ENCODE measurements at regions not wholly inside any gene's neighbourhood (a gene's known extent, or its start where the extent isn't known, plus 50 kb on each side); places are given as distances from the start of the nearest gene placed in this dataset.

DNA sequence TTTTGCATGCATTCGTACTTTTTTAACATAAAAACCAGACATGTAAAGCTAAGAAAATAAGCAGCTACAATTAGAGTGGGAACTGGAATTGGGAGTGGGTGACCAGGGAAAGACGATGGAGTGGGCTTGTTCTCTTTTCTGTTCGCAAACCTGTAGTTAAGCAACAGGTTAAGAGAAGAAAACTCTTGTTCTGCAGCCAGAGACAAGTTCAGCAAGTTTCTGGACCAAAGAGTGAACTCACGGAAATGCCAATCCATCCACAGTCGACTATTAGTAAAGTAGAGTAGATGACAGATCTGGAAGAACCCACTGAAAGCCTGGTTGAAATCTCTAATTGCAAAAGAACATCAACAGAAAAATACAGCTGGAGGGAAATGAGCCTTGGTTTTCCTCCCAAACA, 197.8 kb downstream of the TFAP2A start:
- H3K36me3 ChIP-seq (ENCODE audit: insufficient read depth, low read length, poor library complexity, severe bottlenecking): no peaks in the 10 kb centered on the region
- no peaks in the 10 kb centered on the region for H3K4me1 ChIP-seq (ENCODE audit: insufficient read depth, low read length, poor library complexity, severe bottlenecking)
- H3K27me3 ChIP-seq (replicated peaks; ENCODE audit: insufficient read depth, low read depth, low read length, poor library complexity): no peaks in the 10 kb centered on the region
- intact Hi-C loops (cut with micrococcal nuclease; ENCODE audit: unreplicated experiment): no loop called here
- TF ChIP-seq CTCF (conservative IDR thresholded peaks at IDR 0.05; ENCODE audit: low read depth, low read length): no peak
- TF ChIP-seq EZH2 (IDR thresholded peaks at IDR 0.05; ENCODE audit: borderline replicate concordance, low read depth, low read length, poor library complexity, severe bottlenecking): no peak
- no peaks in the 10 kb centered on the region for H3K9me3 ChIP-seq (ENCODE audit: low read depth, low read length, poor library complexity, severe bottlenecking)
- CTCF ChIA-PET: no interaction called here
- no TSS peak for BruUV-seq (replicated peaks)
- POLR2A ChIA-PET (ENCODE audit: low non-redundant PET): no interaction called here
- H3K4me3 ChIP-seq (ENCODE audit: low read depth, low read length, poor library complexity, severe bottlenecking): no peak overlapping the region
- H3K27ac ChIP-seq (ENCODE audit: low read depth, low read length, poor library complexity, severe bottlenecking): no peak overlapping the region
- no peak for DNase-seq (ENCODE audit: low spot score)

DNA sequence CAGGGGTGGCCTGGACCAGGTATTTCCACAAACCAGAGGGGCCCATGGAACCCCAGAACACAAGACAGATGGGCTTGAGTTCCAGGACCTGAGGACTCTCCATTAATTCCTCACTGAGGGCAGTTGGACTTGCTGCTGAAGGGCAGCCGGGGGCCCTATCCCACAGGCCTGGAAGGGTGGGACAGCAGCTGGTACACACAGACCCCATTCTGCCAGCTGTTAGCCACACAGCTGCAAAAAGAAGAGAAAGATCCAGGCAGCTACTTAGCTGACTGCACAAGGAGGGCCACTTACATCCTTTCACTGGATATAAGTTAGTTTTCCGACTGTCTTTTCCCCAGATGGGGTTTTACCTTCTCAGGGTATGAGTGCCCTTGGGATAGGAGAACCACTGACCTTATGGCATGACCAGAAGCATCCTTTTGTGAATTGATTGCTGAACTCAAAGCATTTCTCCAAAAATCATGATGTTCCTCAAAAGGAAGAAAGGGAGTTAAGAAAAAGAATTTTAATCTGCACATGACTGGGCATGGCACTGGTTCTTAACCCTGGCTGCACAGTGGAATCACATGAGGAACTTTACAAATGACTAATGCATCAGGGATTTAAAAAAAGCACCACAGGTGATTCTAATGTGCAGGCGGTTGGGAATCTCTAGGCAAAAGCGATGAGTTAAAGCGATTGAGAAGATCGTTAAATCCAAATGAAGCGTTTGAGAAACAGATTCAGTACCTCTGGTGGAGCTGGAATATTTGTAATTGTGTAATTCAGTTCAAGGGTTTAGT, 199.4 kb downstream of the TFAP2A start:
- TF ChIP-seq EZH2 (IDR thresholded peaks at IDR 0.05; ENCODE audit: borderline replicate concordance, low read depth, low read length, poor library complexity, severe bottlenecking) (no peak), CTCF (conservative IDR thresholded peaks at IDR 0.05; ENCODE audit: low read depth, low read length) (no peak)
- H3K9me3 ChIP-seq (ENCODE audit: low read depth, low read length, poor library complexity, severe bottlenecking): no peaks in the 10 kb centered on the region
- CTCF ChIA-PET: no interaction called here
- H3K27me3 ChIP-seq (replicated peaks; ENCODE audit: insufficient read depth, low read depth, low read length, poor library complexity): no peaks in the 10 kb centered on the region
- no peaks in the 10 kb centered on the region for H3K36me3 ChIP-seq (ENCODE audit: insufficient read depth, low read length, poor library complexity, severe bottlenecking)
- no peaks in the 10 kb centered on the region for H3K4me1 ChIP-seq (ENCODE audit: insufficient read depth, low read length, poor library complexity, severe bottlenecking)
- BruUV-seq (replicated peaks): no TSS peak
- POLR2A ChIA-PET (ENCODE audit: low non-redundant PET): interaction anchor here (0.6 kb wide), 1 partner anchor 214 kb away, joined by 4 read pairs; no protein-coding TSS in a partner anchor
- no peak overlapping the region for H3K27ac ChIP-seq (ENCODE audit: low read depth, low read length, poor library complexity, severe bottlenecking)
- DNase-seq (ENCODE audit: low spot score): no peak
- intact Hi-C loops (cut with micrococcal nuclease; ENCODE audit: unreplicated experiment): no loop called here
- H3K4me3 ChIP-seq (ENCODE audit: low read depth, low read length, poor library complexity, severe bottlenecking): no peak overlapping the region

- H3K36me3 ChIP-seq (ENCODE audit: insufficient read depth, low read length, poor library complexity, severe bottlenecking): no peaks in the 10 kb centered on the region
- no peak for TF ChIP-seq CTCF (conservative IDR thresholded peaks at IDR 0.05; ENCODE audit: low read depth, low read length)
- no peak for TF ChIP-seq EZH2 (IDR thresholded peaks at IDR 0.05; ENCODE audit: borderline replicate concordance, low read depth, low read length, poor library complexity, severe bottlenecking)
- no peaks in the 10 kb centered on the region for H3K9me3 ChIP-seq (ENCODE audit: low read depth, low read length, poor library complexity, severe bottlenecking)
- ChIA-PET CTCF (no interaction called here), POLR2A (ENCODE audit: low non-redundant PET) (no interaction called here)
- no peak overlapping the region for H3K4me3 ChIP-seq (ENCODE audit: low read depth, low read length, poor library complexity, severe bottlenecking)
- no peaks in the 10 kb centered on the region for H3K27me3 ChIP-seq (replicated peaks; ENCODE audit: insufficient read depth, low read depth, low read length, poor library complexity)
- DNase-seq (ENCODE audit: low spot score): peak; percentile 5
- no peak overlapping the region for H3K27ac ChIP-seq (ENCODE audit: low read depth, low read length, poor library complexity, severe bottlenecking)
- no peaks in the 10 kb centered on the region for H3K4me1 ChIP-seq (ENCODE audit: insufficient read depth, low read length, poor library complexity, severe bottlenecking)
- no TSS peak for BruUV-seq (replicated peaks)
- intact Hi-C loops (cut with micrococcal nuclease; ENCODE audit: unreplicated experiment): no loop called here
Observed at GRCh38 chr6:10210052-10210451, 204.8 kb downstream of the TFAP2A start.

Data from A673 (cell line).